22Rv1 (cell line): ENCODE measurements at regions not wholly inside any gene's neighbourhood (a gene's known extent, or its start where the extent isn't known, plus 50 kb on each side); places are given as distances from the start of the nearest gene placed in this dataset.

Source experiments
- H3K27ac ChIP-seq: fragments of 450-650 bp; 2 replicates; pipeline ENCODE4 v1.5.1; 2017
- CTCF ChIP-seq: fragments of 450-650 bp; IDR thresholded peaks from 2 replicates; pipeline ENCODE4 v1.5.1; 2017; ENCODE audit warnings: mild to moderate bottlenecking
- ZFX ChIP-seq: fragments of 450-650 bp; IDR thresholded peaks from 2 replicates; pipeline ENCODE4 v1.6.1; 2017; ENCODE audit warnings: antibody characterized with exemption, borderline replicate concordance

- TF ChIP-seq CTCF (no peak), ZFX (no peak)
- H3K27ac ChIP-seq: no peak overlapping the region
These were observed 536.8 kb downstream of the PYDC2 start for GRCh38 chr3:191997579-191998268.

GRCh38 chr3:192001218-192001617 lies 540.3 kb downstream of the PYDC2 start:
- H3K27ac ChIP-seq: no peak overlapping the region
- TF ChIP-seq CTCF (no peak), ZFX (no peak)

- H3K27ac ChIP-seq: no peak overlapping the region
- no peak for TF ChIP-seq ZFX
- no peak for TF ChIP-seq CTCF
These were observed 545.0 kb downstream of the PYDC2 start for GRCh38 chr3:192005989-192006388.

GRCh38 chr3:192009903-192010302 lies 548.9 kb downstream of the PYDC2 start:
- no peak overlapping the region for H3K27ac ChIP-seq
- TF ChIP-seq ZFX: no peak
- TF ChIP-seq CTCF: no peak

GRCh38 chr3:192010490-192010889 lies 549.5 kb downstream of the PYDC2 start:
- TF ChIP-seq ZFX: no peak
- TF ChIP-seq CTCF: no peak

GRCh38 chr3:192011137-192011536 lies 550.2 kb downstream of the PYDC2 start:
- H3K27ac ChIP-seq: no peak overlapping the region
- TF ChIP-seq CTCF: no peak
- no peak for TF ChIP-seq ZFX

More at GRCh38 chr3:192010490-192010889, 549.5 kb downstream of the PYDC2 start:
- no peak overlapping the region for H3K27ac ChIP-seq

GRCh38 chr3:192013110-192013509 lies 552.1 kb downstream of the PYDC2 start:
- TF ChIP-seq ZFX (no peak), CTCF (no peak)

More at GRCh38 chr3:192013110-192013509, 552.1 kb downstream of the PYDC2 start:
- no peak overlapping the region for H3K27ac ChIP-seq
